Peyer's patch (tissue), 4 donors: ENCODE measurements at regions not wholly inside any gene's neighbourhood (a gene's known extent, or its start where the extent isn't known, plus 50 kb on each side); places are given as distances from the start of the nearest gene placed in this dataset.

Experiments
- CTCF ChIP-seq, 6 experiments: fragments of 450-650 bp in 4 of 6; fragments of 200-600 bp in 2 of 6; sonication (generic) in 1 of 6; IDR thresholded peaks; one replicate each; pipeline ENCODE4 v1.5.1; 2017 to 2019; ENCODE audit warnings: antibody characterized with exemption in 6 of 6, mild to moderate bottlenecking in 3 of 6, moderate library complexity in 1 of 6
- POLR2A ChIP-seq, 2 donors: fragments of 450-650 bp; IDR thresholded peaks; one replicate each; pipeline ENCODE4 v1.5.1; 2017; ENCODE audit warnings: antibody characterized with exemption in 2 of 2, mild to moderate bottlenecking in 2 of 2, moderate library complexity in 2 of 2

DNA sequence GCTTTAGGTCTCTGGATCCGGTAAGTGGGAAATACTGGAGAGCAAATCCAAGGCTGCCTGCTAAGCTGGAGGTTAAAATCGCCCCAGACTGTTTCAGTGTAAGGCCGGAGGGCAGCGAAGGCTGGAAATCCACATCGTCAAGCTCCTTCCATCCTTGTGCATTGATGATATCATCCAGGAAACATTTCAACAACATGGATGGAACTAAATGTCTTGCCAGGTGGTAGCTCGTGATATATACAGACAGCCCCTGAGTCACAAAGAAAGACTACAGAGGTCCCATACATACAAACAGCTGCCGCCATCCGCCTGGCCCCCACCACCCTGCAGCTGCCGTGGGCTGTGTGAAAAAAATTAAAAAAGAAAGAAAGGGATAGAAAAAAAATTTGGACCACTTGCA lies 148.9 kb upstream of the RBPJ start:
- no peak for TF ChIP-seq CTCF (IDR thresholded peaks at IDR 0.05)
- no peak for TF ChIP-seq POLR2A (IDR thresholded peaks at IDR 0.05)
